ENCODE measurements at regions not wholly inside any gene's neighbourhood (a gene's known extent, or its start where the extent isn't known, plus 50 kb on each side); places are given as distances from the start of the nearest gene placed in this dataset.

DNA sequence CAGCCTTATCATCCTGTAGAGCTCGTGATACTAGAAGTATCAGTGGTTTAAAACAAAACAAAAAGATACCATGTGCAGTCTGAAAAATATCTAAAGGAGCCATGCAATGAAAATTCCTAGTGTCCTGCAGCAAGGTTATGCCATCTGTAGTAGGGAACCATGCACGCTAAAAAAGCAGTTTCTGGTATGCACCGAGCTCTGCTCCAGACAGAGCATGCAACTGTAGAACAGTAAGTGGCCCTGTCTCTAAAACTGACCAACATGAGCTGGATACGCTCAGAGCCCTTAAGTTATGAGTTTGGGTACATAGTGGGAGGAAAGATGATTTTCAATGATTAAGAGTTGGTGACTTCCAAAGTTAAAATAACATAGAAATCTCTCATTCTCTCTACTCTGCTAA, 159.3 kb upstream of the ADAMTS5 start:
- DNase-seq (ENCODE audit: low read depth), result no peak
- TF ChIP-seq, protein P1, sequence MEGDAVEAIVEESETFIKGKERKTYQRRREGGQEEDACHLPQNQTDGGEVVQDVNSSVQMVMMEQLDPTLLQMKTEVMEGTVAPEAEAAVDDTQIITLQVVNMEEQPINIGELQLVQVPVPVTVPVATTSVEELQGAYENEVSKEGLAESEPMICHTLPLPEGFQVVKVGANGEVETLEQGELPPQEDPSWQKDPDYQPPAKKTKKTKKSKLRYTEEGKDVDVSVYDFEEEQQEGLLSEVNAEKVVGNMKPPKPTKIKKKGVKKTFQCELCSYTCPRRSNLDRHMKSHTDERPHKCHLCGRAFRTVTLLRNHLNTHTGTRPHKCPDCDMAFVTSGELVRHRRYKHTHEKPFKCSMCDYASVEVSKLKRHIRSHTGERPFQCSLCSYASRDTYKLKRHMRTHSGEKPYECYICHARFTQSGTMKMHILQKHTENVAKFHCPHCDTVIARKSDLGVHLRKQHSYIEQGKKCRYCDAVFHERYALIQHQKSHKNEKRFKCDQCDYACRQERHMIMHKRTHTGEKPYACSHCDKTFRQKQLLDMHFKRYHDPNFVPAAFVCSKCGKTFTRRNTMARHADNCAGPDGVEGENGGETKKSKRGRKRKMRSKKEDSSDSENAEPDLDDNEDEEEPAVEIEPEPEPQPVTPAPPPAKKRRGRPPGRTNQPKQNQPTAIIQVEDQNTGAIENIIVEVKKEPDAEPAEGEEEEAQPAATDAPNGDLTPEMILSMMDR (IDR thresholded peaks at IDR 0.05; ENCODE audit: low read depth, low read length, missing control alignments), result no peak
- H3K4me3 ChIP-seq (ENCODE audit: low read depth, low read length), result no peak overlapping the region
- in situ Hi-C loops (cut with HindIII; ENCODE audit: low sequenced_read_pairs), result no loop called here

DNA sequence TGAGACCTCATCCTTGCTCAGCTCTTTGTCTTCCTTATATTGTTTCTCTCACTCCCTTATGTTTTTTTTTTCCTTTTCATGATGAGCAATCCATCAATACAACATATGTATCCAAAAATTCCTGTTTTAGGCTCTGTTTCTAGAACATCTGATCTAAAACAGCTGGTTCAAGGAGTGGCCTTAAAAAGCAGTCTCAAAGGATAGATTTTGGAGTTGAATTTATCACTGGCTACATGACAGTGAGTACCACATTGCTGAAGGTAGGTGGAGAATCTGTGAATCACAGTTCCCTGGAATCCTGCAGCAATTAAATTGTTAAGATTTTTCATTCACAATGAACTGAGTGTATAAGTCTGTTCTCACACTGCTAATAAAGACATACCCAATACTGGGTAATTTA, 155.8 kb upstream of the ADAMTS5 start:
- H3K4me3 ChIP-seq (ENCODE audit: low read depth, low read length), result no peak overlapping the region
- DNase-seq (ENCODE audit: low read depth), result no peak
- in situ Hi-C loops (cut with HindIII; ENCODE audit: low sequenced_read_pairs), result no loop called here
- TF ChIP-seq, protein P1 (IDR thresholded peaks at IDR 0.05; ENCODE audit: low read depth, low read length, missing control alignments), result no peak

GRCh38 chr21:27114111-27114510, 147.2 kb upstream of the ADAMTS5 start:
- TF ChIP-seq, protein P1 (IDR thresholded peaks at IDR 0.05; ENCODE audit: low read depth, low read length, missing control alignments), result no peak
- in situ Hi-C loops (cut with HindIII; ENCODE audit: low sequenced_read_pairs), result no loop called here
- no peak overlapping the region for H3K4me3 ChIP-seq (ENCODE audit: low read depth, low read length)
- no peak for DNase-seq (ENCODE audit: low read depth)

DNA sequence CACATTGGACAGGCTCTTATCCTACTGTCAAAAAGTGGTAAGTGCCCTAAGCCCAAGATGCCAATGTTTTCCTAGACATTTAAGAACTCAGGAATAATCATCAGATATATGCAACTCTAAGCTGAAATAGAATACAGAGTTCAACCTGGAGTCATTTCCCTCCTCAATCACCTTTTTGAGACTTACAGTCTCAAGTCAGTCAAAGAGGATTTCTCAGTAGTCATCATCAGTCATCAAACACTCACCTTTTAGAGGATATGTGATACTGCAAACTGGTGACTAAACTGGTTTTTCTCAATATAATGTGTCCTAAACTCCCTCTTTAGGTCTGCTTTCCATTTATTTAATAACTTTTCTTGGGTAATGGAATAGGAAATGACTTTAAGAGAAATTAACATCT, 145.3 kb upstream of the ADAMTS5 start:
- TF ChIP-seq, protein P1 (IDR thresholded peaks at IDR 0.05; ENCODE audit: low read depth, low read length, missing control alignments), result no peak
- no peak for DNase-seq (ENCODE audit: low read depth)
- no peak overlapping the region for H3K4me3 ChIP-seq (ENCODE audit: low read depth, low read length)
- in situ Hi-C loops (cut with HindIII; ENCODE audit: low sequenced_read_pairs), result no loop called here

GRCh38 chr21:27110956-27111355, 144.1 kb upstream of the ADAMTS5 start:
- DNase-seq (ENCODE audit: low read depth), result no peak
- TF ChIP-seq, protein P1 (IDR thresholded peaks at IDR 0.05; ENCODE audit: low read depth, low read length, missing control alignments), result no peak
- H3K4me3 ChIP-seq (ENCODE audit: low read depth, low read length), result no peak overlapping the region
- in situ Hi-C loops (cut with HindIII; ENCODE audit: low sequenced_read_pairs), result no loop called here

DNA sequence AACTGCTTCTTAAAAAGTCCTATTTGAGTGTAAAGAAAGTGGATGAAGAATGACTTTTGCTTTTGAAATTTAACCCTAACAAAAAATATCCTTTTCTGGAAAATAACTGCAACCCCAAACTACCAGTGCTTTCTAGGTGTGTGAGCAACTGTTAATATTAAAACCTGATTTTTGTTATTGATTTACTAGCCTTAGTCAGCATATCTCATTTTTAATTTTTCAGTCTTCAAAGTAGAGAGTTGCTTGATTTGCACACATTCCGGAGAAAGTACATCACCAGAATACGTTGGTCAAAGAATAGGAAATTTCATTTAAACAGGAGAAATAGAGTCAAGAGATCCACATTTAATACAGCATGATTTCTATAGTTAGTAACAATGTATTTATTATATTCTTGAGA, 141.8 kb upstream of the ADAMTS5 start:
- no peak for DNase-seq (ENCODE audit: low read depth)
- in situ Hi-C loops (cut with HindIII; ENCODE audit: low sequenced_read_pairs), result no loop called here
- H3K4me3 ChIP-seq (ENCODE audit: low read depth, low read length), result no peak overlapping the region
- TF ChIP-seq, protein P1 (IDR thresholded peaks at IDR 0.05; ENCODE audit: low read depth, low read length, missing control alignments), result no peak

- TF ChIP-seq, protein P1 (IDR thresholded peaks at IDR 0.05; ENCODE audit: low read depth, low read length, missing control alignments), result no peak
- H3K4me3 ChIP-seq (ENCODE audit: low read depth, low read length), result no peak overlapping the region
- in situ Hi-C loops (cut with HindIII; ENCODE audit: low sequenced_read_pairs), result no loop called here
- no peak for DNase-seq (ENCODE audit: low read depth)
These were observed 141.3 kb upstream of the ADAMTS5 start for GRCh38 chr21:27108228-27108627.

Data from astrocyte of the cerebellum (primary cell).